ENCODE measurements at regions not wholly inside any gene's neighbourhood (a gene's known extent, or its start where the extent isn't known, plus 50 kb on each side); places are given as distances from the start of the nearest gene placed in this dataset.

DNA sequence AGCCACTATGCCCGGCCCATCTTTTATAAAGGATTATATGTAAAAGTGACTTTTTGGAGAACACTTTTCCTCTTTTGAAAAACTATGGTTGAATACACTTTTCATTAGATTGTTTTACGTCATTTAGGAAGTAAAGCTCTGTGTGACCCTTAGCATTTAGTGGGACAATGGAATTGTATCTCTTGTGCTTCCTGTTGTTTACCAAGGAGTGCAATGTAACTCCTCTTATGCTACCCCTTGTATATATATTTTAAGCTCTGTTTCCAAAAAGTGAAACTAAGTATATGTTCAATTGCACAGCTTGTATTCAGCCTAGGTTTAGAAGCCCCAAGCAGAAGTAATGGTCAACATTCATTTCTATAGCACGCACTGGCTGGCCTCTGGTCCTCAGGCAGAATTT, 183.1 kb upstream of the CITED2 start:
- FAIRE-seq = no peak
- ATAC-seq = no peak
- in situ Hi-C loops (cut with MboI) = no loop called here
- ChIA-PET POLR2A (interaction anchor here (1.0 to 1.2 kb wide), 2 partner anchors 9 to 185 kb away, joined by 3 read pairs; no protein-coding TSS in a partner anchor), CTCF (ENCODE audit: low intra/inter-chr PET ratio) (no interaction called here)
- no peak overlapping the region for H3K4me2 ChIP-seq (ENCODE audit: insufficient read depth, low read length)
- H2AFZ ChIP-seq (ENCODE audit: low read depth, low read length) = no peak overlapping the region
- no peaks in the 10 kb centered on the region for H3K79me2 ChIP-seq (ENCODE audit: control insufficient read depth, insufficient read depth, low read length)
- no peak overlapping the region for H3K9ac ChIP-seq (ENCODE audit: insufficient read depth in 1 of 2, low read depth in 2 of 2, low read length in 2 of 2)
- no TSS peak for BruUV-seq (replicated peaks)
- H3K27me3 ChIP-seq (ENCODE audit: control insufficient read depth in 2 of 2, insufficient read depth in 2 of 2, low read length in 2 of 2) = no peaks in the 10 kb centered on the region
- no peaks in the 10 kb centered on the region for H4K20me1 ChIP-seq (replicated peaks; ENCODE audit: control insufficient read depth, insufficient read depth, low read length)
- no peaks in the 10 kb centered on the region for H3K36me3 ChIP-seq (ENCODE audit: control insufficient read depth, insufficient read depth, low read length)
- H3K9me1 ChIP-seq (ENCODE audit: control insufficient read depth, insufficient read depth, low read length) = no peaks in the 10 kb centered on the region
- no peak for DNase-seq (ENCODE audit: extremely low read depth in 1 of 4, low spot score in 3 of 4)
- peaks cover 3% of the 10 kb centered on the region; the same call in 1 of the 2 replicates for H3K9me3 ChIP-seq (replicated peaks; ENCODE audit: control insufficient read depth, insufficient read depth, low read depth, low read length)
- intact Hi-C loops (cut with micrococcal nuclease) = no loop called here
- H3K27ac ChIP-seq (ENCODE audit: extremely low read depth, low read depth, low read length) = no peak overlapping the region
- H3K4me3 ChIP-seq = no peak overlapping the region
- WGBS (ENCODE audit: insufficient coverage, low coverage, missing lambda C conversion rate) = 89% methylated on average over 3 of the region's 3 CpGs
- no peaks in the 10 kb centered on the region for H3K4me1 ChIP-seq (replicated peaks in 1 of 2; ENCODE audit: control insufficient read depth in 2 of 2, insufficient read depth in 2 of 2, low read length in 2 of 2)
- TF ChIP-seq ZNF695 (CRISPR knock-in tag; IDR thresholded peaks at IDR 0.05) = no peak
- TF ChIP-seq ZNF23 (CRISPR knock-in tag; IDR thresholded peaks at IDR 0.05) = no peak
- TF ChIP-seq GMEB1 (CRISPR knock-in tag; IDR thresholded peaks at IDR 0.05) = no peak
- TF ChIP-seq CAMTA2 (CRISPR knock-in tag; conservative IDR thresholded peaks at IDR 0.05) = no peak
- TF ChIP-seq ZNF384 (IDR thresholded peaks at IDR 0.05; ENCODE audit: low read depth, low read length) = no peak
- no peak for TF ChIP-seq PREB (CRISPR knock-in tag; IDR thresholded peaks at IDR 0.05)
- TF ChIP-seq ATF4 (CRISPR knock-in tag; IDR thresholded peaks at IDR 0.05) = no peak
- TF ChIP-seq DIDO1 (tag; IDR thresholded peaks at IDR 0.05; ENCODE audit: low read depth) = no peak
- TF ChIP-seq SNRNP70 (optimal IDR thresholded peaks at IDR 0.05; ENCODE audit: low read depth, low read length) = no peak
- no peak for TF ChIP-seq SMC3 (conservative IDR thresholded peaks at IDR 0.05; ENCODE audit: insufficient read depth, low read depth, low read length)
- no peak for TF ChIP-seq RREB1 (CRISPR knock-in tag; IDR thresholded peaks at IDR 0.05)
- TF ChIP-seq HCFC1 (IDR thresholded peaks at IDR 0.05; ENCODE audit: low read depth, low read length) = no peak
- no peak for TF ChIP-seq KDM4B (IDR thresholded peaks at IDR 0.05; ENCODE audit: borderline replicate concordance in 2 of 2, low read depth in 1 of 2)
- TF ChIP-seq ZNF232 (CRISPR knock-in tag; IDR thresholded peaks at IDR 0.05) = no peak
- TF ChIP-seq HEY1 (CRISPR knock-in tag; IDR thresholded peaks at IDR 0.05; ENCODE audit: borderline replicate concordance) = no peak

Measured in K562 (cell line).